Liver (tissue), 3 donors: ENCODE measurements at regions not wholly inside any gene's neighbourhood (a gene's known extent, or its start where the extent isn't known, plus 50 kb on each side); places are given as distances from the start of the nearest gene placed in this dataset.

Source experiments
- FOXA2 ChIP-seq: IDR thresholded peaks from 2 replicates; pipeline ENCODE4 v1.6.1; 2016; ENCODE audit warnings: antibody characterized with exemption
- GABPA ChIP-seq, 2 donors: IDR thresholded peaks in 1 of 2; conservative IDR thresholded peaks in 1 of 2; 2 replicates each; pipeline ENCODE4 v1.6.1; 2016; ENCODE audit warnings: antibody characterized with exemption in 2 of 2, mild to moderate bottlenecking in 1 of 2, moderate library complexity in 1 of 2
- HNF4G ChIP-seq: IDR thresholded peaks from 2 replicates; pipeline ENCODE4 v1.6.1; 2016; ENCODE audit warnings: antibody characterized with exemption
- JUND ChIP-seq, 2 donors: IDR thresholded peaks; 2 replicates each; pipeline ENCODE4 v1.6.1; 2016; ENCODE audit warnings: antibody characterized with exemption in 2 of 2
- MAX ChIP-seq: IDR thresholded peaks from 2 replicates; pipeline ENCODE4 v1.6.1; 2016; ENCODE audit warnings: antibody characterized with exemption
- RAD21 ChIP-seq, 2 donors: IDR thresholded peaks; 2 replicates each; pipeline ENCODE4 v1.6.1; 2016; ENCODE audit warnings: antibody characterized with exemption in 2 of 2, mild to moderate bottlenecking in 2 of 2
- REST ChIP-seq: IDR thresholded peaks from 2 replicates; pipeline ENCODE4 v1.6.1; 2016; ENCODE audit warnings: antibody characterized with exemption, mild to moderate bottlenecking
- SP1 ChIP-seq: IDR thresholded peaks from 2 replicates; pipeline ENCODE4 v1.6.1; 2018; ENCODE audit warnings: antibody characterized with exemption, mild to moderate bottlenecking
- TAF1 ChIP-seq: conservative IDR thresholded peaks from 2 replicates; pipeline ENCODE4 v1.6.1; 2016; ENCODE audit warnings: antibody characterized with exemption, mild to moderate bottlenecking
- YY1 ChIP-seq: IDR thresholded peaks from 2 replicates; pipeline ENCODE4 v1.6.1; 2016; ENCODE audit warnings: antibody characterized with exemption, mild to moderate bottlenecking
- TF ChIP-seq, protein P1 (sequence below): fragments of 150-350 bp; IDR thresholded peaks from 2 replicates; pipeline ENCODE4 v1.5.1; 2017; ENCODE audit warnings: improper control_type of control experiment, low read depth, low read length; ENCODE audit not compliant: missing input control
- TF ChIP-seq, protein P2 (sequence below): IDR thresholded peaks from 2 replicates; pipeline ENCODE4 v1.6.1; 2016; ENCODE audit warnings: antibody characterized with exemption
- donor health status: healthy.
- donor health status: healthy.

DNA sequence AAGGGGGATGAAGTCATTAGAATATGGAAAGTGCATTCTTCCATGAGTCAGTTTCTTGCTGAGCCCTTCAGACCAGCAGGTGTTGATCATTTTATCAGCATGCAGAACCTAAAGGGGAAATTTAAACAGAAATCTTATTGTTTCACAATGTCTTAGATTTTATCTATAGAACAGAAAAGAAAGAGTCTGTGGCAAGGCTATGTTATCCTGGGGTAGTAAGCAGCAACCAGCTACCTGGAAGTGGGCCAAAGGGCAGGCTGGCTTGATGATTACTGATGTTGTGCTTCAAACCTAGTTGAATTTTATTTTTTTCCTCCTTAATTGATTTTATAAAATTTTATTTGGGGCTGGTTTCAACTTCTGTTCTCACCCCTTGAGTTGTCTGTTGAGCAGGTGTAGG, 101.5 kb downstream of the LRRC70 start:
- TF ChIP-seq, protein P1, sequence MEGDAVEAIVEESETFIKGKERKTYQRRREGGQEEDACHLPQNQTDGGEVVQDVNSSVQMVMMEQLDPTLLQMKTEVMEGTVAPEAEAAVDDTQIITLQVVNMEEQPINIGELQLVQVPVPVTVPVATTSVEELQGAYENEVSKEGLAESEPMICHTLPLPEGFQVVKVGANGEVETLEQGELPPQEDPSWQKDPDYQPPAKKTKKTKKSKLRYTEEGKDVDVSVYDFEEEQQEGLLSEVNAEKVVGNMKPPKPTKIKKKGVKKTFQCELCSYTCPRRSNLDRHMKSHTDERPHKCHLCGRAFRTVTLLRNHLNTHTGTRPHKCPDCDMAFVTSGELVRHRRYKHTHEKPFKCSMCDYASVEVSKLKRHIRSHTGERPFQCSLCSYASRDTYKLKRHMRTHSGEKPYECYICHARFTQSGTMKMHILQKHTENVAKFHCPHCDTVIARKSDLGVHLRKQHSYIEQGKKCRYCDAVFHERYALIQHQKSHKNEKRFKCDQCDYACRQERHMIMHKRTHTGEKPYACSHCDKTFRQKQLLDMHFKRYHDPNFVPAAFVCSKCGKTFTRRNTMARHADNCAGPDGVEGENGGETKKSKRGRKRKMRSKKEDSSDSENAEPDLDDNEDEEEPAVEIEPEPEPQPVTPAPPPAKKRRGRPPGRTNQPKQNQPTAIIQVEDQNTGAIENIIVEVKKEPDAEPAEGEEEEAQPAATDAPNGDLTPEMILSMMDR, result no peak
- TF ChIP-seq TAF1 (no peak), HNF4G (no peak), REST (no peak), SP1 (no peak), MAX (no peak), JUND (IDR thresholded peaks at IDR 0.05) (no peak), YY1 (no peak), RAD21 (IDR thresholded peaks at IDR 0.05) (no peak), GABPA (IDR thresholded peaks at IDR 0.05 in 1 of 2, conservative IDR thresholded peaks at IDR 0.05 in 1 of 2) (no peak), FOXA2 (no peak)
- TF ChIP-seq, protein P2, sequence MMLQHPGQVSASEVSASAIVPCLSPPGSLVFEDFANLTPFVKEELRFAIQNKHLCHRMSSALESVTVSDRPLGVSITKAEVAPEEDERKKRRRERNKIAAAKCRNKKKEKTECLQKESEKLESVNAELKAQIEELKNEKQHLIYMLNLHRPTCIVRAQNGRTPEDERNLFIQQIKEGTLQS, result no peak
